ENCODE measurements at regions not wholly inside any gene's neighbourhood (a gene's known extent, or its start where the extent isn't known, plus 50 kb on each side); places are given as distances from the start of the nearest gene placed in this dataset.

- peak; percentile 70 for FAIRE-seq
- Histone ChIP-seq H3K4me3 (no peak overlapping the region), H3K79me2 (ENCODE audit: control insufficient read depth, insufficient read depth, low read length) (no peaks in the 10 kb centered on the region), H3K9ac (ENCODE audit: control insufficient read depth, insufficient read depth, low read length) (no peak overlapping the region), H2AFZ (ENCODE audit: control insufficient read depth, low read depth, low read length) (no peak overlapping the region), H3K27ac (ENCODE audit: control insufficient read depth, insufficient read depth) (no peak overlapping the region), H4K20me1 (ENCODE audit: control insufficient read depth, insufficient read depth) (no peaks in the 10 kb centered on the region), H3K4me2 (ENCODE audit: control insufficient read depth, insufficient read depth) (no peak overlapping the region), H3K27me3 (replicated peaks in 1 of 2; ENCODE audit: control insufficient read depth in 2 of 2, insufficient read depth in 2 of 2, low read length in 1 of 2) (no peaks in the 10 kb centered on the region), H3K4me1 (ENCODE audit: control insufficient read depth, insufficient read depth, low read length) (peaks cover 8% of the 10 kb centered on the region), H3K36me3 (ENCODE audit: control insufficient read depth in 2 of 2, insufficient read depth in 2 of 2, low read length in 1 of 2) (no peaks in the 10 kb centered on the region), H3K9me3 (replicated peaks; ENCODE audit: control insufficient read depth, insufficient read depth, low read length) (no peaks in the 10 kb centered on the region; the same call in 2 of the 3 replicates)
- in situ Hi-C loops (cut with MboI): no loop called here
- SMC1A ChIA-PET (ENCODE audit: uncharacterized antibody, unreplicated experiment): interaction anchor here (1.0 kb wide), 1 partner anchor 14 kb away, joined by 3 read pairs; no protein-coding TSS in a partner anchor
- ATAC-seq: peak; percentile 83
- CTCF ChIA-PET: no interaction called here
- intact Hi-C loops (cut with micrococcal nuclease; ENCODE audit: unreplicated experiment): loop anchor here (2.0 to 10.0 kb wide), 2 partner anchors 222 to 360 kb away; no protein-coding TSS in a partner anchor
- RAD21 ChIA-PET (ENCODE audit: unreplicated experiment): no interaction called here
- BruUV-seq (replicated peaks): no TSS peak
- TF ChIP-seq RUNX3 (IDR thresholded peaks at IDR 0.05; ENCODE audit: low read length) (peak; percentile 87), SPI1 (IDR thresholded peaks at IDR 0.05; ENCODE audit: borderline replicate concordance, insufficient read depth, low read depth, low read length) (peak; percentile 82), BCL11A (IDR thresholded peaks at IDR 0.05; ENCODE audit: low read depth, low read length) (0 out of 2 replicates have a peak, but pooled peaks have one; percentile 25), TAF1 (IDR thresholded peaks at IDR 0.05; ENCODE audit: borderline replicate concordance, low read depth, low read length) (no peak), POLR2A (IDR thresholded peaks at IDR 0.05; ENCODE audit: low read depth, low read length) (no peak), EED (IDR thresholded peaks at IDR 0.05; ENCODE audit: low read depth) (peak; percentile 51), NFIC (IDR thresholded peaks at IDR 0.05; ENCODE audit: low read depth, low read length) (peak; percentile 43; the same call in 1 of the 2 replicates), FOXM1 (IDR thresholded peaks at IDR 0.05; ENCODE audit: low read depth, low read length) (0 out of 2 replicates have a peak, but pooled peaks have one; percentile 16)
- TF ChIP-seq, protein P1, sequence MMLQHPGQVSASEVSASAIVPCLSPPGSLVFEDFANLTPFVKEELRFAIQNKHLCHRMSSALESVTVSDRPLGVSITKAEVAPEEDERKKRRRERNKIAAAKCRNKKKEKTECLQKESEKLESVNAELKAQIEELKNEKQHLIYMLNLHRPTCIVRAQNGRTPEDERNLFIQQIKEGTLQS (IDR thresholded peaks at IDR 0.05; ENCODE audit: borderline replicate concordance, extremely low read depth, low read depth, low read length): no peak
- TF ChIP-seq, protein P2, sequence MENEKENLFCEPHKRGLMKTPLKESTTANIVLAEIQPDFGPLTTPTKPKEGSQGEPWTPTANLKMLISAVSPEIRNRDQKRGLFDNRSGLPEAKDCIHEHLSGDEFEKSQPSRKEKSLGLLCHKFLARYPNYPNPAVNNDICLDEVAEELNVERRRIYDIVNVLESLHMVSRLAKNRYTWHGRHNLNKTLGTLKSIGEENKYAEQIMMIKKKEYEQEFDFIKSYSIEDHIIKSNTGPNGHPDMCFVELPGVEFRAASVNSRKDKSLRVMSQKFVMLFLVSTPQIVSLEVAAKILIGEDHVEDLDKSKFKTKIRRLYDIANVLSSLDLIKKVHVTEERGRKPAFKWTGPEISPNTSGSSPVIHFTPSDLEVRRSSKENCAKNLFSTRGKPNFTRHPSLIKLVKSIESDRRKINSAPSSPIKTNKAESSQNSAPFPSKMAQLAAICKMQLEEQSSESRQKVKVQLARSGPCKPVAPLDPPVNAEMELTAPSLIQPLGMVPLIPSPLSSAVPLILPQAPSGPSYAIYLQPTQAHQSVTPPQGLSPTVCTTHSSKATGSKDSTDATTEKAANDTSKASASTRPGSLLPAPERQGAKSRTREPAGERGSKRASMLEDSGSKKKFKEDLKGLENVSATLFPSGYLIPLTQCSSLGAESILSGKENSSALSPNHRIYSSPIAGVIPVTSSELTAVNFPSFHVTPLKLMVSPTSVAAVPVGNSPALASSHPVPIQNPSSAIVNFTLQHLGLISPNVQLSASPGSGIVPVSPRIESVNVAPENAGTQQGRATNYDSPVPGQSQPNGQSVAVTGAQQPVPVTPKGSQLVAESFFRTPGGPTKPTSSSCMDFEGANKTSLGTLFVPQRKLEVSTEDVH (IDR thresholded peaks at IDR 0.05; ENCODE audit: low read depth, partially characterized antibody): no peak
- POLR2A ChIA-PET: no interaction called here
- DNase-seq (ENCODE audit: low read depth, low spot score): peak; percentile 31
These were observed 557.9 kb downstream of the TNS1 start for GRCh38 chr2:217444932-217445331.

All from GM12878 (cell line).